Kidney epithelial cell (primary cell): ENCODE measurements at regions not wholly inside any gene's neighbourhood (a gene's known extent, or its start where the extent isn't known, plus 50 kb on each side); places are given as distances from the start of the nearest gene placed in this dataset.
"Not testable (repeated sequence)": the region's sequence is repeated elsewhere in the genome, so short reads cannot be mapped to it uniquely, and the experiment has no call there.

Source experiments
- DNase-seq: peaks from one replicate; pipeline ENCODE4 v3.0.0-alpha.2; 2010; ENCODE audit warnings: low read depth
- H3K27me3 ChIP-seq: 2 replicates; pipeline ENCODE4 v1.6.0; 2011; ENCODE audit warnings: low read length; ENCODE audit not compliant: control insufficient read depth, insufficient read depth
- H3K36me3 ChIP-seq: 2 replicates; pipeline ENCODE4 v1.5.1; 2011; ENCODE audit warnings: low read length; ENCODE audit not compliant: control insufficient read depth, insufficient read depth
- H3K4me3 ChIP-seq: 2 replicates; pipeline ENCODE4 v1.5.1; 2011; ENCODE audit warnings: low read depth, mild to moderate bottlenecking, control low read depth, low read length
- CTCF ChIP-seq: IDR thresholded peaks from 2 replicates; pipeline ENCODE4 v1.5.1; 2011; ENCODE audit warnings: mild to moderate bottlenecking, moderate library complexity, low read length, control low read depth, inconsistent platforms; ENCODE audit not compliant: insufficient read depth, poor library complexity, severe bottlenecking

- H3K4me3 ChIP-seq: no peak overlapping the region
- no peaks in the 10 kb centered on the region for H3K27me3 ChIP-seq
- TF ChIP-seq CTCF: no peak
- DNase-seq: no peak
- no peaks in the 10 kb centered on the region for H3K36me3 ChIP-seq
Measured at GRCh38 chr5:121430538-121430937, 421.1 kb upstream of the FTMT start.

- no peaks in the 10 kb centered on the region for H3K27me3 ChIP-seq
- no peaks in the 10 kb centered on the region for H3K36me3 ChIP-seq
- DNase-seq: no peak
- H3K4me3 ChIP-seq: no peak overlapping the region
- TF ChIP-seq CTCF: no peak
Measured at GRCh38 chr5:121445511-121445910, 406.2 kb upstream of the FTMT start.

GRCh38 chr5:121462441-121462840, 389.2 kb upstream of the FTMT start:
- H3K4me3 ChIP-seq: no peak overlapping the region
- H3K27me3 ChIP-seq: no peaks in the 10 kb centered on the region
- no peak for TF ChIP-seq CTCF
- no peaks in the 10 kb centered on the region for H3K36me3 ChIP-seq
- DNase-seq: no peak

GRCh38 chr5:121471222-121471621, 380.5 kb upstream of the FTMT start:
- H3K27me3 ChIP-seq, H3K36me3 ChIP-seq, H3K4me3 ChIP-seq, DNase-seq: not testable (repeated sequence)

GRCh38 chr5:121478636-121479035, 373.0 kb upstream of the FTMT start:
- no peaks in the 10 kb centered on the region for H3K36me3 ChIP-seq
- no peak for TF ChIP-seq CTCF
- H3K27me3 ChIP-seq: no peaks in the 10 kb centered on the region
- no peak overlapping the region for H3K4me3 ChIP-seq
- DNase-seq: no peak

- no peak for TF ChIP-seq CTCF
- H3K27me3 ChIP-seq: no peaks in the 10 kb centered on the region
- DNase-seq: no peak
- no peak overlapping the region for H3K4me3 ChIP-seq
- no peaks in the 10 kb centered on the region for H3K36me3 ChIP-seq
Measured at GRCh38 chr5:121479337-121479736, 372.3 kb upstream of the FTMT start.
